HG03565 (cell line): ENCODE measurements at regions not wholly inside any gene's neighbourhood (a gene's known extent, or its start where the extent isn't known, plus 50 kb on each side); places are given as distances from the start of the nearest gene placed in this dataset.
"Not testable (repeated sequence)": the region's sequence is repeated elsewhere in the genome, so short reads cannot be mapped to it uniquely, and the experiment has no call there.

Source experiments
- ATAC-seq: cut with Tn5 transposase; IDR thresholded peaks from one replicate; pipeline ENCODE4 v1.9.1; 2021; ENCODE audit warnings: mild to moderate bottlenecking, moderate library complexity; ENCODE audit not compliant: unreplicated experiment

DNA sequence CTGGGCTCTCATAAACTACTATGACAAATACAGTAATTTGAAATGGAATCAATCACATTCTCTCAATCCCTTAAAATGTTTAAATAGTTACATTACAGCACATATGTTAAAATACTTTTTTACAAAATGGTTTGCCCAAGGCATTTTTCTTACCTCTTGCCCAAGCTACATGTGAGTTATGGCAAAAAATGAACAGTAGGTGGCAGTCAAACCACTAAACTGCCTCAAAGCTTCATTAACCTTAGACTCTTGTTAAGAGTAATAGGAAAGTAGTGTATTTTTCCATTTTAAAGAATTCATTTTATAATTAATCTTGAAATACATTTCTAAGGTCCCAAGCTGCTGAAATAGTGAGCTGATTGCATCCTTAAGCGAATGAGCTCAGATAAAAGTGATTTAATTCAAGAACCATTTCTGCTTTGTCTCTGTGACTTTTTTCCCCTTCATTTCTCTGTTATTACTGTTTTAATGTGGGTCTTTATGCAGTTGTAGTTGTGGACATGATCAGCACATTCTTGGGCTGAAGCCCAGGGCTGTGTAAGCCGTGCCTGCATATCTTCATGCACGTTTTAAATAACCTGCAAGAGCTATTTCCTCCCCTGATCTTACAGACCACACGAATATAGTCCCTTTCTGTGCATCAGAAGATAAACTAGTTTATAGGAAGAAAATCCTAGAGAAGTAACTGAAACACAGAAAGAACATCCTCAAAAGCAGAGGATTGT, 311.8 kb downstream of the LNPK start:
- ATAC-seq: no peak

DNA sequence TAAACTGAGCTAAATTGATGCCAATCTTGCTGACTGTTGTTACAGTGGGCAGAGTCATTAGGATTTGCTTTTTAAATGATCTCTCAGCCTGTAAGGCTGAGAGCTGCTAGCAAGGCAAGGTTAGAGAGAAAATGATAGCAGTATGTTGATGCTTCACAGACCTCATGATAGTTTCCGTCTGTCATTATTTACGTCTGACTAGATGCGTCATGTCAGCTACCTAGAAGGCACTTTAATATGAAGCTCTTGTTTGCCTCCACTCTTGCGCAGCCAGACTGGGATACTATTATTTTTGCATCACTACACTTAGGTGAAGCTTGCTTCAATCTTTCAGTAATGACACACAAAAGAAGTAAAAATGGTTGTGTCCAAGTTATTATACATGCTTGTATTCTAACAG, 313.8 kb downstream of the LNPK start:
- no peak for ATAC-seq

GRCh38 chr2:175687465-175687864, 314.6 kb downstream of the LNPK start:
- ATAC-seq: no peak

GRCh38 chr2:175686002-175686401, 316.1 kb downstream of the LNPK start:
- ATAC-seq: no peak

- no peak for ATAC-seq
Measured at GRCh38 chr2:175684466-175684865, 317.6 kb downstream of the LNPK start.

DNA sequence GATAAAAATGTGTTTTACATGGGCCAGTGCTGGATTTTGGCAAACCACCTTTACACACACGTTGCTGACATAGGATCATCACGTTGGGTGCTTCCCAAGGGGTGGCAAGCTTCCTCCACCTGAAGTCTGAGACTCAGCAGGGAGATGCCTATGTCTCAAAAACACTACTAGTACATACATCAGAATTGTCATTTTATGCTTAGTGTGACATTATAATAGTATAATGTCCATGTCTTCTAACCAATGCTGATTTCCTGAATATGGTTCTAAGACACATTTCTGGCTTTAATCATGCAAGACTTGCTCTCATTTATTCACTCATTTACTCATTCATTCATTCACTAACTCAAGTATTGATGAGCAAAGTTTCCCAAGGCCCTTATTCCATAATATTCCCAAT, 322.3 kb downstream of the LNPK start:
- no peak for ATAC-seq

DNA sequence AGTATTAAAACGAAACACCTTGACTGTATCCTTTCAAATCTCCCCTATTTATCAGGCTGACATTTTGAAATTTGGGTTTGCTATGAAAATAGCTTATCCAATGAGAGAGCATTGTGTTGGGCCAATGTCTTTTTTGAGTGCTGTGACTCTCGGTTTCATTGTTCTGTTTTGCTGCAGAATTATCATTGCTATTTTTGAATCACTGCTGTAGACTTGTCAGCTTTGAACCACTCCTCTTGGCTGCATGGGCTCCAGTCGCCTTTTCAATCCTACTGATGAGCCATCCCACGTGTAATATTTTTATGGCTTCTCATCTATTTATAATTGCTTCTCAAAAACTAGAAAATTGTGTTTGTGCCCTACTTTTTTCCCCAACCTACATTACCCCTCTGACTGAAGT, 322.8 kb downstream of the LNPK start:
- no peak for ATAC-seq

DNA sequence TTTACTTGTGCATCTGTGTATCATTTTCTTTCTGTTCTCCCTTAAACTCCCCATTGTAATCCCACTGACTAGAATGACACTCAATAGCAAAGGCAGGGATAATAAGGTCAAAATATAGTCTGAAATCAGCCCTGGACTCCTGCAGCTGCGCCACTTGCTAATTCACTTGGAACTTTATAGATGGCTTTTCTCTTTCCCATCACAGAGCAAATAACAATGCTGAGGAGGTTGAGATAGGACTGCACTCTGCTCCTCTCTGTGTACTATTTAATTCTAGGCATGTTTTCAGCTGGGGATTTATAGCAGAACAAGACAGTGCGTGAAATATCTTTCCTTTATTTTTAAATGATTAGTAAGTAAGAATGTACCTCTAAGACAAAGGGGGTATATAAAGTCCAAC, 324.2 kb downstream of the LNPK start:
- ATAC-seq: no peak

DNA sequence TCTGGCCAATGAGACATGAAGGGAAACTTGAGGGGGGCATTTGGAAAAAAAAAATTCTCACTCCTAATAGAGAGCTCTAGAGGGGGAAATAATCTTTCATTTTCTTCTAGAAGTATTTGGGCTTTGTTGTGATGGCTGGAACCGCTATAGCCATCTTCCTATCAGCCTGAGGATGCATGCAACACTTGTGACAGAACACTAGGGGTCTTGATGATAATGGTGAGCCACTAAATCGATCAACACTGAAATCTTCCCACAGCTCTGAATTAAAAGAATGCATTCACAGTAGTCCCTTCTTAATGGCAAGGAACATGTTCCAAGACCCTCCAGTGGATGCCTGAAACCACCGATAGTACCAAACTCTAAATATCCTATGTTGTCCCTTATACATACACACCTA, 325.3 kb downstream of the LNPK start:
- no peak for ATAC-seq

DNA sequence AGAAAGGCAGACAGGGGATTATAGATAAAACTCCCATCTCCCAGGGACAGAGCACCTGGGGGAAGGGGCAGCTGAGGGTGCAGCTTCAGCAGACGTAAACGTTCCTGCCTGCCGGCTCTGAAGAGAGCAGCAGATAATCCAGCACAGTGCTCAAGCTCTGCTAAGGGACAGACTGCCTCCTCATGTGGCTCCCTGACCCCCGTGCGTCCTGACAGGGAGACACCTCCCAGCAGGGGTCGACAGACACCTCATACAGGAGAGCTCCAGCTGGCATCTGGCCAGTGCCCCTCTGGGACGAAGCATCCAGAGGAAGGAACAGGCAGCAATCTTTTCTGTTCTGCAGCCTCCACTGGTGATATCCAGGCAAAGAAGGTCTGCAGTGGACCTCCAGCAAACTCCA, 333.3 kb downstream of the LNPK start:
- not testable (repeated sequence) for ATAC-seq

- ATAC-seq: no peak
Measured at GRCh38 chr2:175662335-175662734, 339.7 kb downstream of the LNPK start.

DNA sequence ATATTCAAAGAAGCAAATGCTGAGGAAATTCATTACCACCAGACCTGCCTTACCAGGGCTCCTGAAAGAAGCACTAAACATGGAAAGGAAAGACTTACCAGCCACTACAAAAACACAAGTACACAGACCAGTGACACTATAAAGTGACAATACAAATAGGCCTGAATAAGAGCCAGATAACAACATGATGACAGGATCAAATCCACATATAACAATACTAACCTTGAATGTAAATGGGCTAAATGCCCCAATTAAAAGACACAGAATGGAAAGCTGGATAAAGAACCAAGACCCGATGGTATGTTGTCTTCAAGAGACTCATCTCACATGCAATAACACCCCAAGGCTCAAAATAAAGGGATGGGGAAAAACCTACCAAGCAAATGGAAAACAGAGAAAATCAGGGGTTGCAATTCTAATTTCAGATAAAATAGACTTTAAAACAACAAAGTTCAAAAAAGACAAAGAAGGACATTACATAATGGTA, 353.4 kb downstream of the LNPK start:
- ATAC-seq: no peak

DNA sequence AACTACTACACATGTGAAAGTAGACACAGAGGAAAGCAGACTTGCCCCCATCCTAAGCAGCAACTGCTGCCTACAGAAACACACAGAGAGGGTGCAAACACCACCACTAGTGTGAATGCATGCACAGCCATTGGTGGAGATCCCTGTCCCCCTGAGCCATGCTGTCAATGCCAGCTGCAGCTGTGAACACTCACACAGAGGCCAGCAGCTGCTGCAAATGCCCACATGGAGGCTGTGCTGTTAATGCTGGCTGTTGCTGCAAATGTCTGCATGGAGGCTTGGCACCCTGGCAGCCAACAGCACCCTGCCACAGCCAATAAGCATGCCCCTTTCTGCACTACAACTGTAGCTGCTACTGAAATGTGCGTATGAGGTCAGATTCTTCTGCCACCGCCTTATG, 355.0 kb downstream of the LNPK start:
- no peak for ATAC-seq

DNA sequence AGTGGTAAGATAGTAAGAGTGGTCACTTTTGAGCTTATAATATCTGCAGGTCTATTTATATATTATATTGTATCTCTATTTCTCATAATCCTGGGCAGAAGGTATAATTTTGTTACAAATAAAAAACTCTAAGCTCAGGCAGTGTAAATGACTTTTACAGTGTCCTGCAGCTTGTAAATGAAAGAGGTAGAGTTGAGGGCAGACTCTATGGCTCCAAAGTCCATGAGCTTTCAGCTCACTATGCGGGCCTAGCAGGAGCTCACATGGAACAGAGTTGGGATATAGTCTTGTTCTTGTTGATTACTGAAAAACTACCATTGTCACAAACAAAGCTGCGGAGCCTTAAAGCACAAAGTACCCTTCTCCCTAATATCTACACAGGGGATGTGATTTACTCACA, 361.4 kb downstream of the LNPK start:
- ATAC-seq: no peak

- no peak for ATAC-seq
Measured at GRCh38 chr2:175633227-175633626, 368.8 kb downstream of the LNPK start.

DNA sequence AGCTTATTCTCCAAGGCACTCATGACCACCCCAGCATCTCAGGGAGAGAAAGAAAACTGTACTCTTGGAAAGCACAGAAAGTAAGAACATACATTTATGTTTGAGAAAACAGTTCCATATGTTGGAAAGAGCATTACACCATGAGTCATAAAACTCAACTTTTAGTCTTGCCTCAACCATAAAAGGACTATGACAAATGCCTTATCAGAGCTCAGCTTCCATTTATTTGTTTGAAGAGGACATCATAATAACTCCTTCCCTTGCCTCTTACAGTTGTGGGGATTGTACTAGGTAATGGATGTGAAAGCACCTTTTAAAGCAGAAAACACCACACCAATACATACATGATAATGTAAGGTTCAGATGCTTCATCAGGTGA, 370.8 kb downstream of the LNPK start:
- ATAC-seq: no peak

GRCh38 chr2:175630280-175631244, 371.5 kb downstream of the LNPK start:
- ATAC-seq: no peak

- ATAC-seq: no peak
Measured at GRCh38 chr2:175628243-175628642, 373.8 kb downstream of the LNPK start.

- ATAC-seq: no peak
Measured at GRCh38 chr2:175627405-175627804, 374.7 kb downstream of the LNPK start.

- no peak for ATAC-seq
Measured at GRCh38 chr2:175626796-175627195, 375.3 kb downstream of the LNPK start.

DNA sequence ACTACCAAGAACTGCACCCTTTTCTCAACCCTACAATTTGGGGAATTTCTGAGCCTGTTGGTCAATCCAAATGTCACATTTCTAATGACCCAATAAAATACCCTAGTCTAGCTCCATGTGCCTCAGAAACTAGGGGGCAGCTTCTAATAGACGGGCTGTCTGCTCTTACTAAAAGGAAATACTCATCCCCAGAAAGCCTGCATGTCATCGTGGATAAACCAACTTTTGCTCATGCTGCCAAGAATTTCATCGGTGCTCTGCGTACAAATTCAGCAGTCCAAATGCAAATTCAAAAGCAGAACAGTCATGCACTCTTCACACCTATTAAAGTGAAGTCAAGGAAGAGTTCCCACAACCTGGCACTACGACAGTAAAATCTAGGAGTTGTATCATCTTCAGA, 377.3 kb downstream of the LNPK start:
- no peak for ATAC-seq

GRCh38 chr2:175624211-175624761, 377.8 kb downstream of the LNPK start:
- ATAC-seq: no peak
